ENCODE measurements at regions not wholly inside any gene's neighbourhood (a gene's known extent, or its start where the extent isn't known, plus 50 kb on each side); places are given as distances from the start of the nearest gene placed in this dataset.

DNA sequence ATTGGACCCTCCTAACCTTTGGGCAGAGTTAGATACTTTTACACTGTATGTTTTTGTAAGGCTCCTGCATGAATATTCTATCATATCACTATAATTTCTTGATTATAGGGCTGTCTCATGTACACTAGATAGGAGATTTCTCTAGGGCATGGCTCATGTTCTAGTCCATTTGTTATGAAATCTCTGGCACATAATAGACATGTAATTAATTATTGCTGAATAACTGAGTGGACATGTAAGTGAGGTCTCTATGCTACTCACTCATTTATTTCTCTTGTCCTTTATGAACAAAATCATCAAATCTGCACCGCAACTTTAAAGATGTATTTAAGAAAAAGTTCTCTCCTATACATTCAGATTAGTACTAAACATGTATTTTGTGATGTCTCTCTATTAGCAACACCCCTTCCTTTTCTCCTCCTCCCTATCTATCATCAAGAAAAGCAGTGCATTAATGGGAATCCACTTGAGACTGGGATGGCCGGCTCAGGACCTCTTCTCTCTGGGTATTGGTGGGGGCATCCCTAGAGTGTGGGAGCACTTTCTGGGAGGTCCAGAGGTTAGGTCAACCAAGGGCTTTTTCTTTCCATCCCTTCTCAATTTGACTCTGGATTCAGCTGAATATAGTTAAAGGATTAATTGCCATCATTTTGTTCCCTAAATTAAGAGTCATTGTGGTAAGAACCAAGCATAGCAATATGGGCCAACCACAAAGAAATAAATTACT lies 168.0 kb upstream of the HMGA2 start:
- TF ChIP-seq SREBF2 (IDR thresholded peaks at IDR 0.05), result no peak
- TF ChIP-seq CBX8 (IDR thresholded peaks at IDR 0.05), result no peak
- no peak for TF ChIP-seq FOXS1 (CRISPR knock-in tag; IDR thresholded peaks at IDR 0.05)
- no peak for TF ChIP-seq JUN (IDR thresholded peaks at IDR 0.05)
- TF ChIP-seq NR3C1 (IDR thresholded peaks at IDR 0.05), result no peak
- no peak for TF ChIP-seq HOXA7 (CRISPR knock-in tag; IDR thresholded peaks at IDR 0.05)
- no peak for TF ChIP-seq GATA3 (IDR thresholded peaks at IDR 0.05; ENCODE audit: borderline replicate concordance)
- no peak for TF ChIP-seq FOSL2 (IDR thresholded peaks at IDR 0.05)
- TF ChIP-seq FOSL2 (CRISPR knock-in tag; IDR thresholded peaks at IDR 0.05), result no peak
- no peak for TF ChIP-seq ESRRA (IDR thresholded peaks at IDR 0.05; ENCODE audit: borderline replicate concordance, low read length)
- TF ChIP-seq NPAS2 (CRISPR knock-in tag; IDR thresholded peaks at IDR 0.05; ENCODE audit: borderline replicate concordance), result no peak
- TF ChIP-seq USF2 (IDR thresholded peaks at IDR 0.05), result no peak
- no peak for TF ChIP-seq ZC3H11A (IDR thresholded peaks at IDR 0.05)
- no peak for TF ChIP-seq NFE2L2 (conservative IDR thresholded peaks at IDR 0.05; ENCODE audit: low read length)
- TF ChIP-seq, protein P1, sequence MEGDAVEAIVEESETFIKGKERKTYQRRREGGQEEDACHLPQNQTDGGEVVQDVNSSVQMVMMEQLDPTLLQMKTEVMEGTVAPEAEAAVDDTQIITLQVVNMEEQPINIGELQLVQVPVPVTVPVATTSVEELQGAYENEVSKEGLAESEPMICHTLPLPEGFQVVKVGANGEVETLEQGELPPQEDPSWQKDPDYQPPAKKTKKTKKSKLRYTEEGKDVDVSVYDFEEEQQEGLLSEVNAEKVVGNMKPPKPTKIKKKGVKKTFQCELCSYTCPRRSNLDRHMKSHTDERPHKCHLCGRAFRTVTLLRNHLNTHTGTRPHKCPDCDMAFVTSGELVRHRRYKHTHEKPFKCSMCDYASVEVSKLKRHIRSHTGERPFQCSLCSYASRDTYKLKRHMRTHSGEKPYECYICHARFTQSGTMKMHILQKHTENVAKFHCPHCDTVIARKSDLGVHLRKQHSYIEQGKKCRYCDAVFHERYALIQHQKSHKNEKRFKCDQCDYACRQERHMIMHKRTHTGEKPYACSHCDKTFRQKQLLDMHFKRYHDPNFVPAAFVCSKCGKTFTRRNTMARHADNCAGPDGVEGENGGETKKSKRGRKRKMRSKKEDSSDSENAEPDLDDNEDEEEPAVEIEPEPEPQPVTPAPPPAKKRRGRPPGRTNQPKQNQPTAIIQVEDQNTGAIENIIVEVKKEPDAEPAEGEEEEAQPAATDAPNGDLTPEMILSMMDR (IDR thresholded peaks at IDR 0.05), result no peak
- no peak for TF ChIP-seq CBX2 (IDR thresholded peaks at IDR 0.05; ENCODE audit: borderline replicate concordance, low read depth)
- no peak for TF ChIP-seq MAZ (IDR thresholded peaks at IDR 0.05; ENCODE audit: borderline replicate concordance, low read depth, low read length)
- no peak for TF ChIP-seq KDM5A (IDR thresholded peaks at IDR 0.05)
- TF ChIP-seq ZNF302 (CRISPR knock-in tag; IDR thresholded peaks at IDR 0.05), result no peak
- ATAC-seq, result peak; percentile 72 to 75
- 0 out of 3 replicates have a peak, but pooled peaks cover 3% of the 10 kb centered on the region for H3K9me3 ChIP-seq
- H3K4me1 ChIP-seq, result peaks cover 28% of the 10 kb centered on the region
- ChIA-PET CTCF (interaction anchor here (1.1 to 2.5 kb wide), 2 partner anchors 8 to 54 kb away, joined by 4 to 9 read pairs; no protein-coding TSS in a partner anchor), POLR2A (no interaction called here)
- H3K27ac ChIP-seq, result peak overlapping the region; percentile 72 to 80
- peak overlapping the region; percentile 59 for H3K4me2 ChIP-seq
- no peak for FAIRE-seq
- no peak overlapping the region for H3K4me3 ChIP-seq
- WGBS (ENCODE audit: missing lambda C conversion rate), result 59% methylated on average over 2 of the region's 2 CpGs
- DNase-seq (ENCODE audit: low read depth in 1 of 2, low spot score in 1 of 2), result no peak

DNA sequence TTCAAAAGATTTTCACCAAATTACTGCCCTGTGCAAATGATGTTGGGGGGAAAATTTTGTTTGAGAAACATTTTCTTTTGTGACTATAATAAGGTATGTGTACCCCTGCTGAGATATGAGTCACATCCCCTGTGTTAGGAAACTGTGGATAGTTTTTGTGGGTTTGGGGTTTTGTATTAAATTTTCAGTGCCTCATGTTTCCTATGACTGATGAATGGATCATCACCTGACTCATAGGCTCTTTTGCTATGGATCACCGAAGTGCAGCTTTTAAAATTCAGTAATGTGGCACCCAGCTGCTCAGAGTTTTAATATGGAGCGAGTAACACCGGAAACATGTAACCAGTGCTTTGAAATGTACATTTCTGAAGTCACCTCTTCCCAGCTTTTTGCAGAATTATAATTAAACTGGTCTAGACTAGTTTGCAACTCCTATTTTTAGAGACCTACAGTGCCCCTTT lies 167.4 kb upstream of the HMGA2 start:
- peak overlapping the region; percentile 72 to 80 for H3K27ac ChIP-seq
- FAIRE-seq, result peak; percentile 54
- DNase-seq (ENCODE audit: low read depth in 1 of 2, low spot score in 1 of 2), result peak; percentile 45 to 66
- H3K4me2 ChIP-seq, result peak overlapping the region; percentile 59
- peaks cover 28% of the 10 kb centered on the region for H3K4me1 ChIP-seq
- no peak overlapping the region for H3K4me3 ChIP-seq
- ChIA-PET CTCF (interaction anchor here (1.1 to 2.5 kb wide), 3 partner anchors 9 to 55 kb away, joined by 3 to 9 read pairs (median 4); no protein-coding TSS in a partner anchor), POLR2A (interaction anchor here (1.0 kb wide), 1 partner anchor 55 kb away, joined by 3 read pairs; no protein-coding TSS in a partner anchor)
- 9% methylated on average over 3 of the region's 3 CpGs for WGBS (ENCODE audit: missing lambda C conversion rate)
- peak; percentile 89 to 94 for ATAC-seq
- H3K9me3 ChIP-seq, result 0 out of 3 replicates have a peak, but pooled peaks cover 3% of the 10 kb centered on the region
- TF ChIP-seq ZFP36 (IDR thresholded peaks at IDR 0.05; ENCODE audit: borderline replicate concordance, partially characterized antibody) (no peak), HDAC2 (IDR thresholded peaks at IDR 0.05) (no peak), HOXB5 (CRISPR knock-in tag; IDR thresholded peaks at IDR 0.05) (no peak), ESRRA (IDR thresholded peaks at IDR 0.05; ENCODE audit: borderline replicate concordance, low read length) (no peak), JUNB (IDR thresholded peaks at IDR 0.05) (peak; percentile 98), KDM1A (IDR thresholded peaks at IDR 0.05; ENCODE audit: low read depth) (no peak), CEBPB (IDR thresholded peaks at IDR 0.05) (peak; percentile 74 to 84), SMC3 (IDR thresholded peaks at IDR 0.05) (peak; percentile 19; the same call in 1 of the 3 replicates), FOSB (CRISPR knock-in tag; IDR thresholded peaks at IDR 0.05) (no peak), GATA3 (IDR thresholded peaks at IDR 0.05; ENCODE audit: borderline replicate concordance) (peak; percentile 88; the same call in 1 of the 2 replicates), ZSCAN20 (CRISPR knock-in tag; IDR thresholded peaks at IDR 0.05) (no peak), RAD21 (conservative IDR thresholded peaks at IDR 0.05 in 1 of 2, IDR thresholded peaks at IDR 0.05 in 1 of 2) (peak; percentile 20 to 41; a peak in 3 of 5 replicates), EP300 (IDR thresholded peaks at IDR 0.05) (peak; percentile 79 to 81; a peak in 2 of 5 replicates), JUN (IDR thresholded peaks at IDR 0.05) (peak; percentile 55 to 79; a peak in 4 of 5 replicates), FOSL2 (IDR thresholded peaks at IDR 0.05) (peak; percentile 99), FOSL2 (CRISPR knock-in tag; IDR thresholded peaks at IDR 0.05) (peak; percentile 97), NPAS2 (CRISPR knock-in tag; IDR thresholded peaks at IDR 0.05; ENCODE audit: borderline replicate concordance) (no peak), MAFK (IDR thresholded peaks at IDR 0.05; ENCODE audit: partially characterized antibody) (no peak), BCL3 (IDR thresholded peaks at IDR 0.05) (peak; percentile 85)
- TF ChIP-seq, protein P2, sequence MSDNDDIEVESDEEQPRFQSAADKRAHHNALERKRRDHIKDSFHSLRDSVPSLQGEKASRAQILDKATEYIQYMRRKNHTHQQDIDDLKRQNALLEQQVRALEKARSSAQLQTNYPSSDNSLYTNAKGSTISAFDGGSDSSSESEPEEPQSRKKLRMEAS (IDR thresholded peaks at IDR 0.05), result peak; percentile 75
- TF ChIP-seq, protein P3, sequence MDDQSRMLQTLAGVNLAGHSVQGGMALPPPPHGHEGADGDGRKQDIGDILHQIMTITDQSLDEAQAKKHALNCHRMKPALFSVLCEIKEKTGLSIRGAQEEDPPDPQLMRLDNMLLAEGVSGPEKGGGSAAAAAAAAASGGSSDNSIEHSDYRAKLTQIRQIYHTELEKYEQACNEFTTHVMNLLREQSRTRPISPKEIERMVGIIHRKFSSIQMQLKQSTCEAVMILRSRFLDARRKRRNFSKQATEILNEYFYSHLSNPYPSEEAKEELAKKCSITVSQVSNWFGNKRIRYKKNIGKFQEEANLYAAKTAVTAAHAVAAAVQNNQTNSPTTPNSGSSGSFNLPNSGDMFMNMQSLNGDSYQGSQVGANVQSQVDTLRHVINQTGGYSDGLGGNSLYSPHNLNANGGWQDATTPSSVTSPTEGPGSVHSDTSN (IDR thresholded peaks at IDR 0.05), result peak; percentile 48; the same call in 1 of the 2 replicates

Measured in A549 (cell line).